Stomach (tissue), 8 donors: ENCODE measurements at regions not wholly inside any gene's neighbourhood (a gene's known extent, or its start where the extent isn't known, plus 50 kb on each side); places are given as distances from the start of the nearest gene placed in this dataset.

Experiments
- DNase-seq, 2 donors: peaks; one replicate each; pipeline versions ENCODE4 v3.0.0 to v3.0.0-alpha.2; 2013 to 2019
- H3K27ac ChIP-seq, 5 donors: fragments of 200-600 bp in 4 of 5; sonication (generic) in 4 of 5; one replicate each; pipeline ENCODE4 v1.5.1; 2013 to 2019; ENCODE audit warnings: mild to moderate bottlenecking in 1 of 5, moderate library complexity in 1 of 5
- H3K27me3 ChIP-seq, 3 donors: fragments of 200-600 bp; sonication (generic); one replicate each; pipeline ENCODE4 v1.5.1; 2017 to 2019; ENCODE audit warnings: mixed run types in 1 of 3
- H3K36me3 ChIP-seq, 4 donors: fragments of 200-600 bp; sonication (generic); 1 replicate in 3 of 4; 2 replicates in 1 of 4; pipeline ENCODE4 v1.5.1; 2016 to 2019
- H3K4me1 ChIP-seq, 4 donors: fragments of 200-600 bp; sonication (generic); one replicate each; pipeline ENCODE4 v1.5.1; 2016 to 2019
- H3K4me3 ChIP-seq, 4 donors: fragments of 200-600 bp; sonication (generic) in 3 of 4; one replicate each; pipeline ENCODE4 v1.5.1; 2016 to 2019; ENCODE audit warnings: mild to moderate bottlenecking in 1 of 4
- H3K9me3 ChIP-seq, 4 donors: fragments of 200-600 bp; sonication (generic); one replicate each; pipeline ENCODE4 v1.5.1; 2016 to 2019
- EP300 ChIP-seq: sonication (generic); formaldehyde crosslinking; IDR thresholded peaks from one replicate; pipeline ENCODE4 v1.6.1; 2017; ENCODE audit warnings: antibody characterized with exemption
- POLR2A ChIP-seq, 4 donors: fragments of 450-650 bp; IDR thresholded peaks; one replicate each; pipeline ENCODE4 v1.6.1; 2016; ENCODE audit warnings: antibody characterized with exemption in 4 of 4, control low read depth in 2 of 4, mild to moderate bottlenecking in 1 of 4, moderate library complexity in 1 of 4
- POLR2AphosphoS5 ChIP-seq, 3 donors: sonication (generic); formaldehyde crosslinking; IDR thresholded peaks; one replicate each; pipeline ENCODE4 v1.6.1; 2016; ENCODE audit warnings: antibody characterized with exemption in 3 of 3
- WGBS, 5 donors: extraction: QIAGEN DNeasy Blood & Tissue Kit in 3 of 5; methylation state at CpG; one replicate each; pipeline versions ENCODE4 v1.1.5 to v1.1.7; 2013 to 2018; 5-methylcytosine and 5-hydroxymethylcytosine counted together
- intact Hi-C: fragments of 100-400 bp; cut with DNase I; formaldehyde crosslinking; loops from one replicate; pipeline ENCODE4 v1.15.1; 2023; ENCODE audit warnings: low total_unique reads
- TF ChIP-seq, protein P1 (sequence below), 7 experiments: fragments of 450-650 bp in 4 of 7; fragments of 200-600 bp in 3 of 7; sonication (generic) in 3 of 7; IDR thresholded peaks; one replicate each; pipeline ENCODE4 v1.5.1; 2016 to 2019; ENCODE audit warnings: antibody characterized with exemption in 7 of 7, control low read depth in 2 of 7, mild to moderate bottlenecking in 1 of 7
- donor health status: healthy with polysubstance abuse.
- donor health status: Bipolar disorder and iron deficiency.
- donor health status: healthy.

DNA sequence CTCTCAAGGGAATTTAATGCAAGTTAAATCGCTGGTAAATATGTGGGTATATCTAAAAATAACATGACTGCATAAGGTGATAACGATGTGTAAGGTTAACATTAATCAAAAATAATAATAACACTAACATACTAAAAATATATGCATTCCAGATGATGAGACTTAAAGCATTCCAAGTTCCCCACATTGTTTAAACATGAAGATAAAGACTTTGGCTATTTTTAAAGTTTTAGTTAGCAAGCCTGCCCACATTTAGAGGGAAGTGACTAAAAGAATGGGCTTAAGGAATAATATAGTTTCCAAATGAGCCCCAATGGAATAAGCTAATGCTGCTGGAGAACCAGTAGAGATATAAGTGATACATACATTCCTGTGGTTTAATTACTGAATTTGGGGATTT, 941.3 kb downstream of the TBC1D32 start:
- WGBS, 5 donors: 45 to 63% (median 57%) methylated on average over 2 of the region's 2 CpGs
- no peaks in the 10 kb centered on the region for H3K36me3 ChIP-seq

DNA sequence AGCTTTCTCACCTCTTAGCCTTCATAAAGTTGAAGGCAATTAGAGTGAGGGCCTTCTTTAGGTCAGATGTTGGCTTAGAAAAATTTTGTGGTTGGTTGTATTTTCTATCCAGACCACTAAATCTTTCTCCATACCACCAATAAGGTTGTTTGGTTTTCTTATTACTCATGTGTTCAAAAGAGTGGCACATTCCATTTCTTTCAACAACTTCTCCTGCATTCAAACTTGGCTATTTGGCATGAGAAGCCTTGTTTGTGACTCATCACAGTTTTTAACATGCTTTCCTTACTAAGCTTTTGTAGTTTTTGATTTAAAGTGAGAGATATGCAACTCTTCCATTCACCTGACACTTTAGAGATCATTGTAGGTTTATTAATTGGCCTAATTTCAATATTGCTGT, 949.6 kb downstream of the TBC1D32 start:
- no peak for DNase-seq
- TF ChIP-seq POLR2A (IDR thresholded peaks at IDR 0.05): no peak
- TF ChIP-seq, protein P1, sequence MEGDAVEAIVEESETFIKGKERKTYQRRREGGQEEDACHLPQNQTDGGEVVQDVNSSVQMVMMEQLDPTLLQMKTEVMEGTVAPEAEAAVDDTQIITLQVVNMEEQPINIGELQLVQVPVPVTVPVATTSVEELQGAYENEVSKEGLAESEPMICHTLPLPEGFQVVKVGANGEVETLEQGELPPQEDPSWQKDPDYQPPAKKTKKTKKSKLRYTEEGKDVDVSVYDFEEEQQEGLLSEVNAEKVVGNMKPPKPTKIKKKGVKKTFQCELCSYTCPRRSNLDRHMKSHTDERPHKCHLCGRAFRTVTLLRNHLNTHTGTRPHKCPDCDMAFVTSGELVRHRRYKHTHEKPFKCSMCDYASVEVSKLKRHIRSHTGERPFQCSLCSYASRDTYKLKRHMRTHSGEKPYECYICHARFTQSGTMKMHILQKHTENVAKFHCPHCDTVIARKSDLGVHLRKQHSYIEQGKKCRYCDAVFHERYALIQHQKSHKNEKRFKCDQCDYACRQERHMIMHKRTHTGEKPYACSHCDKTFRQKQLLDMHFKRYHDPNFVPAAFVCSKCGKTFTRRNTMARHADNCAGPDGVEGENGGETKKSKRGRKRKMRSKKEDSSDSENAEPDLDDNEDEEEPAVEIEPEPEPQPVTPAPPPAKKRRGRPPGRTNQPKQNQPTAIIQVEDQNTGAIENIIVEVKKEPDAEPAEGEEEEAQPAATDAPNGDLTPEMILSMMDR (IDR thresholded peaks at IDR 0.05): no peak
- TF ChIP-seq EP300: no peak
- TF ChIP-seq POLR2AphosphoS5 (IDR thresholded peaks at IDR 0.05): no peak
- Histone ChIP-seq H3K4me1 (no peaks in the 10 kb centered on the region), H3K36me3 (no peaks in the 10 kb centered on the region), H3K9me3 (no peaks in the 10 kb centered on the region), H3K27me3 (no peaks in the 10 kb centered on the region), H3K4me3 (no peak overlapping the region), H3K27ac (no peak overlapping the region)
- intact Hi-C loops: no loop called here

More for the DNA sequence above, 941.3 kb downstream of the TBC1D32 start:
- TF ChIP-seq EP300 (no peak), POLR2AphosphoS5 (IDR thresholded peaks at IDR 0.05) (no peak), POLR2A (IDR thresholded peaks at IDR 0.05) (no peak)
- intact Hi-C loops: no loop called here
- Histone ChIP-seq H3K4me3 (no peak overlapping the region), H3K4me1 (no peaks in the 10 kb centered on the region), H3K27ac (no peak overlapping the region), H3K9me3 (no peaks in the 10 kb centered on the region), H3K27me3 (no peaks in the 10 kb centered on the region)
- DNase-seq: no peak

DNA sequence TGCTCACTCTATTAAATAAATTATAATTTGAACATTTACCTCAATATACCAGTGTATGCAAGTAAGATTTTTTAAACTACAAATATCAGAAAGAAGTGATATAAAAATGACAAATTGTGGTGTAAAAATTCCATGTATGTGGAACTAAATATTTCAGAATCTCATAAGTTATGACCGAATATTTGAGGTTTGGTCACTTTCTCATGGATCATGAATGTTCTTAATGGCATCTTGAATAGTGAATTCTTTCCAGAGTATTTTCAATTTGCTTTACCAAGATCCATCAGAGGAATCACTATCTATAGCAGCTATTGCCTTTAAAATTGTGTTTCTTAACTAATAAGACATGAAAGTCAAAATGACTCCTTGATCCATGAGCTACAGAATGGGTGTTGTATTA, 950.6 kb downstream of the TBC1D32 start:
- no peak overlapping the region for H3K4me3 ChIP-seq
- intact Hi-C loops: no loop called here
- no peak overlapping the region for H3K27ac ChIP-seq
- 83 to 94% (median 90%) methylated on average over 1 of the region's 1 CpG for WGBS, 5 donors
- no peaks in the 10 kb centered on the region for H3K36me3 ChIP-seq
- H3K9me3 ChIP-seq: no peaks in the 10 kb centered on the region
- H3K27me3 ChIP-seq: no peaks in the 10 kb centered on the region
- no peak for DNase-seq
- TF ChIP-seq POLR2AphosphoS5 (IDR thresholded peaks at IDR 0.05): no peak
- TF ChIP-seq EP300: no peak
- TF ChIP-seq POLR2A (IDR thresholded peaks at IDR 0.05): no peak
- TF ChIP-seq, protein P1 (IDR thresholded peaks at IDR 0.05): no peak
- no peaks in the 10 kb centered on the region for H3K4me1 ChIP-seq

DNA sequence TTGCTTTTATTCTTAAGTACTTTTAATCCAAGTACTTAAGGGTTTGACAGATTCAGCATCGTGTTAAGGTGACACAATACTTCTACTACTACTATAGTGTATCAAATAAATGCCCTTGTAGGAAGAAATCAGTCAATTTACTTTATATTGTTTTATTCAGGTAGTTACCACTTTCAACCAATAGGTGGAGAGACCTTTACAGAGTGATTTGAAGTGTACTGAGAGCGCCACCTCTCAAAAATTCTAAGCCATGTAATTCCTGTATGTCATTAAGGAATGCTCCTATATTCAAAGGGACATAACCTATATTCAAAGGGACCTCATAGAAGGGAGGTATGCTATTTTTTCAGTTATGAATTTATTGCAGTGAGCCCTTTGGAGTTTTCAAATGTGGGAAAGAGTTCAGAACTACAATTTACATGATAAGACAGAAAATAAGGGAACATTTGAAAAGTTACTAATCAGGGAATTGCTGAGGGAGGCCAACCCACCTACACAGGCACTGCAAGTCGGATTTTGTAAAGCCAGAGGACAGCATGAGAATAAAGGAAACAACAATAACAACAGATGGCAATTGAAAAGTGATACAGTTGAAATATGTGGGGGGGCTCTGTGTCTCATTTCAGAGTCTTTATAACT, 955.6 kb downstream of the TBC1D32 start:
- Histone ChIP-seq H3K36me3 (no peaks in the 10 kb centered on the region), H3K9me3 (no peaks in the 10 kb centered on the region), H3K4me3 (no peak overlapping the region), H3K4me1 (no peaks in the 10 kb centered on the region), H3K27me3 (no peaks in the 10 kb centered on the region), H3K27ac (no peak overlapping the region)
- intact Hi-C loops: no loop called here
- peak in 1 of 2 donors; percentile 49 for DNase-seq
- 23 to 32% (median 30%) methylated on average over 3 of the region's 3 CpGs for WGBS, 5 donors
- TF ChIP-seq, protein P1 (IDR thresholded peaks at IDR 0.05): peak in 3 of 7 experiments; percentile 25 to 47 (median 36)
- no peak for TF ChIP-seq POLR2AphosphoS5 (IDR thresholded peaks at IDR 0.05)

DNA sequence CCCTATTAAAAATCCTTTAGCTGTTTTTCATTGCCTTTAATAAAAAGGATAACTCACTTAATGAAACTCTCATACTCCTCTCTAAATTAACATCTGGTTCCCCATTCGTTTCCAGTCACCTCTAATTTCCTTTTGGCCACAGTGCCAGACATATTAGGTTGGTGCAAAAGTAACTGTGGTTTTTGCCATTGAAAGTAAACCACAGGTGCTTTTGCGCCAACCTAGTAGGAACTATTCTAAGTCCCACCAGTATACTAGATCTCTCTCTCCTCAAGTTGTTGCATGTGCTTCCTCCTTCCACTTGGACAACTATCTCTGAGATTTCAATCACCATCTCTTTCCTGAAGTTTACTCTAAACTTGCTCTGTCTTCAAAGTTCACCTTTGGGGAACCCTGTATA, 961.1 kb downstream of the TBC1D32 start:
- H3K36me3 ChIP-seq: no peaks in the 10 kb centered on the region
- no peaks in the 10 kb centered on the region for H3K27me3 ChIP-seq
- no peaks in the 10 kb centered on the region for H3K4me1 ChIP-seq
- no peak for DNase-seq
- intact Hi-C loops: no loop called here
- H3K27ac ChIP-seq: no peak overlapping the region
- TF ChIP-seq EP300: no peak
- no peak for TF ChIP-seq POLR2AphosphoS5 (IDR thresholded peaks at IDR 0.05)
- TF ChIP-seq, protein P1 (IDR thresholded peaks at IDR 0.05): no peak
- no peak for TF ChIP-seq POLR2A (IDR thresholded peaks at IDR 0.05)
- 54 to 70% (median 64%) methylated on average over 2 of the region's 2 CpGs for WGBS, 5 donors
- no peaks in the 10 kb centered on the region for H3K9me3 ChIP-seq
- H3K4me3 ChIP-seq: no peak overlapping the region
